HG03469 (cell line): ENCODE measurements at regions not wholly inside any gene's neighbourhood (a gene's known extent, or its start where the extent isn't known, plus 50 kb on each side); places are given as distances from the start of the nearest gene placed in this dataset.

Source experiments
- ATAC-seq: cut with Tn5 transposase; IDR thresholded peaks from one replicate; pipeline ENCODE4 v1.9.1; 2021; ENCODE audit warnings: mild to moderate bottlenecking, moderate library complexity, moderate number of reproducible peaks; ENCODE audit not compliant: unreplicated experiment

GRCh38 chr1:114342376-114342775 lies 168.6 kb downstream of the TRIM33 start:
- ATAC-seq: no peak

- ATAC-seq: no peak
Observed at GRCh38 chr1:114341856-114342255, 169.1 kb downstream of the TRIM33 start.

GRCh38 chr1:114341299-114341698 lies 169.7 kb downstream of the TRIM33 start:
- no peak for ATAC-seq

GRCh38 chr1:114340892-114341291 lies 170.1 kb downstream of the TRIM33 start:
- ATAC-seq: no peak

GRCh38 chr1:114339379-114339778 lies 171.6 kb downstream of the TRIM33 start:
- no peak for ATAC-seq

- no peak for ATAC-seq
Observed at GRCh38 chr1:114338191-114338890, 172.7 kb downstream of the TRIM33 start.

- no peak for ATAC-seq
Observed at GRCh38 chr1:114337417-114337816, 173.6 kb downstream of the TRIM33 start.

GRCh38 chr1:114336360-114336759 lies 174.6 kb downstream of the TRIM33 start:
- no peak for ATAC-seq

- no peak for ATAC-seq
Observed at GRCh38 chr1:114335273-114335672, 175.7 kb downstream of the TRIM33 start.

- no peak for ATAC-seq
Observed at GRCh38 chr1:114334297-114334696, 176.7 kb downstream of the TRIM33 start.

GRCh38 chr1:114333690-114334089 lies 177.3 kb downstream of the TRIM33 start:
- no peak for ATAC-seq

- no peak for ATAC-seq
Observed at GRCh38 chr1:114331936-114332335, 178.3 kb upstream of the SYT6 start.

- no peak for ATAC-seq
Observed at GRCh38 chr1:114330451-114330983, 176.8 kb upstream of the SYT6 start.

- ATAC-seq: no peak
Observed at GRCh38 chr1:114328361-114328904, 174.8 kb upstream of the SYT6 start.

- ATAC-seq: no peak
Observed at GRCh38 chr1:114324662-114324965, 170.9 kb upstream of the SYT6 start.

- no peak for ATAC-seq
Observed at GRCh38 chr1:114323959-114324661, 170.4 kb upstream of the SYT6 start.

GRCh38 chr1:114322734-114323133 lies 169.1 kb upstream of the SYT6 start:
- ATAC-seq: no peak

- no peak for ATAC-seq
Observed at GRCh38 chr1:114322207-114322606, 168.5 kb upstream of the SYT6 start.

- no peak for ATAC-seq
Observed at GRCh38 chr1:114320586-114320985, 166.9 kb upstream of the SYT6 start.

- ATAC-seq: no peak
Observed at GRCh38 chr1:114319418-114319817, 165.7 kb upstream of the SYT6 start.

GRCh38 chr1:114318961-114319360 lies 165.3 kb upstream of the SYT6 start:
- ATAC-seq: no peak

GRCh38 chr1:114316204-114316603 lies 162.5 kb upstream of the SYT6 start:
- no peak for ATAC-seq
